ENCODE measurements at regions not wholly inside any gene's neighbourhood (a gene's known extent, or its start where the extent isn't known, plus 50 kb on each side); places are given as distances from the start of the nearest gene placed in this dataset.
A peak's percentile ranks its signal among the peaks of the same experiment; 100 is the strongest.

- peaks cover 0 to 94% (median 46%) of the 10 kb centered on the region in 4 donors for H3K27me3 ChIP-seq
- peak overlapping the region; percentile 43 to 50 (median 47) for H3K4me3 ChIP-seq
- DNase-seq (ENCODE audit: extremely low spot score): no peak
- 61% methylated on average over 15 of the region's 15 CpGs for WGBS
- intact Hi-C loops (cut with DNase I): no loop called here
- no peak overlapping the region for H3K27ac ChIP-seq (replicated peaks in 1 of 4)
- TF ChIP-seq POLR2A (IDR thresholded peaks at IDR 0.05; ENCODE audit: low read depth): no peak
- no peak for TF ChIP-seq CTCF (IDR thresholded peaks at IDR 0.05)
- TF ChIP-seq EP300 (IDR thresholded peaks at IDR 0.05): no peak
- no peak for TF ChIP-seq POLR2AphosphoS5 (IDR thresholded peaks at IDR 0.05)
- H3K4me1 ChIP-seq: peaks cover 12 to 18% (median 17%) of the 10 kb centered on the region in 4 donors
- H3K36me3 ChIP-seq: no peaks in the 10 kb centered on the region
- H3K9me3 ChIP-seq: no peaks in the 10 kb centered on the region
Observed at GRCh38 chr2:118224895-118225311, 136.6 kb downstream of the INSIG2 start.

GRCh38 chr2:118223992-118224894 is 136.0 kb downstream of the INSIG2 start:
- Histone ChIP-seq H3K27ac (replicated peaks in 1 of 4) (no peak overlapping the region), H3K9me3 (no peaks in the 10 kb centered on the region), H3K36me3 (no peaks in the 10 kb centered on the region), H3K4me3 (peak overlapping the region; percentile 43 to 50 (median 47)), H3K4me1 (peaks cover 12 to 18% (median 17%) of the 10 kb centered on the region in 4 donors), H3K27me3 (peaks cover 0 to 94% (median 46%) of the 10 kb centered on the region in 4 donors)
- 9% methylated on average over 75 of the region's 77 CpGs for WGBS
- no peak for TF ChIP-seq POLR2A (IDR thresholded peaks at IDR 0.05; ENCODE audit: low read depth)
- no peak for TF ChIP-seq CTCF (IDR thresholded peaks at IDR 0.05)
- no peak for TF ChIP-seq POLR2AphosphoS5 (IDR thresholded peaks at IDR 0.05)
- TF ChIP-seq EP300 (IDR thresholded peaks at IDR 0.05): no peak
- peak; percentile 92 for DNase-seq (ENCODE audit: extremely low spot score)
- intact Hi-C loops (cut with DNase I): no loop called here

- H3K27me3 ChIP-seq: peaks cover 0 to 89% (median 46%) of the 10 kb centered on the region in 4 donors
- H3K4me1 ChIP-seq: peaks cover 12 to 18% (median 17%) of the 10 kb centered on the region in 4 donors
- peak overlapping the region; percentile 43 to 50 (median 47) for H3K4me3 ChIP-seq
- intact Hi-C loops (cut with DNase I): no loop called here
- no peaks in the 10 kb centered on the region for H3K36me3 ChIP-seq
- no peaks in the 10 kb centered on the region for H3K9me3 ChIP-seq
- TF ChIP-seq POLR2A (IDR thresholded peaks at IDR 0.05; ENCODE audit: low read depth): no peak
- TF ChIP-seq POLR2AphosphoS5 (IDR thresholded peaks at IDR 0.05): no peak
- TF ChIP-seq EP300 (IDR thresholded peaks at IDR 0.05): no peak
- TF ChIP-seq CTCF (IDR thresholded peaks at IDR 0.05): no peak
- 9% methylated on average over 25 of the region's 25 CpGs for WGBS
- no peak for DNase-seq (ENCODE audit: extremely low spot score)
- no peak overlapping the region for H3K27ac ChIP-seq (replicated peaks in 1 of 4)
Observed at GRCh38 chr2:118223511-118223991, 135.3 kb downstream of the INSIG2 start.

GRCh38 chr2:118222672-118223421 is 134.6 kb downstream of the INSIG2 start:
- no peaks in the 10 kb centered on the region for H3K9me3 ChIP-seq
- H3K4me1 ChIP-seq: peaks cover 12 to 18% (median 17%) of the 10 kb centered on the region in 4 donors
- no peak overlapping the region for H3K27ac ChIP-seq (replicated peaks in 1 of 4)
- no peaks in the 10 kb centered on the region for H3K36me3 ChIP-seq
- 13% methylated on average over 8 of the region's 8 CpGs for WGBS
- H3K27me3 ChIP-seq: peaks cover 0 to 92% (median 46%) of the 10 kb centered on the region in 4 donors
- intact Hi-C loops (cut with DNase I): no loop called here
- H3K4me3 ChIP-seq: no peak overlapping the region
- TF ChIP-seq EP300 (IDR thresholded peaks at IDR 0.05) (no peak), POLR2A (IDR thresholded peaks at IDR 0.05; ENCODE audit: low read depth) (no peak), POLR2AphosphoS5 (IDR thresholded peaks at IDR 0.05) (no peak), CTCF (IDR thresholded peaks at IDR 0.05) (no peak)
- no peak for DNase-seq (ENCODE audit: extremely low spot score)

Measured in esophagus muscularis mucosa (tissue), 4 donors.